ENCODE measurements at regions not wholly inside any gene's neighbourhood (a gene's known extent, or its start where the extent isn't known, plus 50 kb on each side); places are given as distances from the start of the nearest gene placed in this dataset.
A peak's percentile ranks its signal among the peaks of the same experiment; 100 is the strongest.

- no peak for DNase-seq
Measured at GRCh38 chr10:6305401-6306321, 102.9 kb downstream of the PFKFB3 start.

- no peak for DNase-seq
Measured at GRCh38 chr10:6306917-6307316, 104.2 kb downstream of the PFKFB3 start.

GRCh38 chr10:6309816-6310215, 107.1 kb downstream of the PFKFB3 start:
- DNase-seq = no peak

- DNase-seq = no peak
Measured at GRCh38 chr10:6310977-6311376, 108.2 kb downstream of the PFKFB3 start.

- DNase-seq = no peak
Measured at GRCh38 chr10:6311700-6312330, 109.1 kb downstream of the PFKFB3 start.

GRCh38 chr10:6312636-6313035, 109.9 kb downstream of the PFKFB3 start:
- no peak for DNase-seq

- peak; percentile 5 for DNase-seq
Measured at GRCh38 chr10:6313111-6313895, 110.6 kb downstream of the PFKFB3 start.

GRCh38 chr10:6314620-6315205, 112.0 kb downstream of the PFKFB3 start:
- DNase-seq = no peak

GRCh38 chr10:6319119-6319518, 116.4 kb downstream of the PFKFB3 start:
- DNase-seq = no peak

- DNase-seq = no peak
Measured at GRCh38 chr10:6320320-6321010, 117.7 kb downstream of the PFKFB3 start.

GRCh38 chr10:6321880-6322279, 119.1 kb downstream of the PFKFB3 start:
- no peak for DNase-seq

- no peak for DNase-seq
Measured at GRCh38 chr10:6322805-6323204, 120.1 kb downstream of the PFKFB3 start.

GRCh38 chr10:6327961-6328698, 125.4 kb downstream of the PFKFB3 start:
- no peak for DNase-seq

GRCh38 chr10:6328699-6329423, 126.1 kb downstream of the PFKFB3 start:
- no peak for DNase-seq

GRCh38 chr10:6333086-6333485, 130.4 kb downstream of the PFKFB3 start:
- DNase-seq = no peak

- no peak for DNase-seq
Measured at GRCh38 chr10:6333973-6334372, 131.2 kb downstream of the PFKFB3 start.

GRCh38 chr10:6336016-6336415, 133.3 kb downstream of the PFKFB3 start:
- no peak for DNase-seq

- no peak for DNase-seq
Measured at GRCh38 chr10:6337382-6337781, 134.7 kb downstream of the PFKFB3 start.

- no peak for DNase-seq
Measured at GRCh38 chr10:6338361-6338760, 135.6 kb downstream of the PFKFB3 start.

- no peak for DNase-seq
Measured at GRCh38 chr10:6339891-6340290, 137.2 kb downstream of the PFKFB3 start.

GRCh38 chr10:6342096-6342685, 139.5 kb downstream of the PFKFB3 start:
- no peak for DNase-seq
